Uterus (tissue), 3 donors: ENCODE measurements at regions not wholly inside any gene's neighbourhood (a gene's known extent, or its start where the extent isn't known, plus 50 kb on each side); places are given as distances from the start of the nearest gene placed in this dataset.
A peak's percentile ranks its signal among the peaks of the same experiment; 100 is the strongest.

ENCODE experiments used
- DNase-seq, 2 donors: peaks; one replicate each; pipeline ENCODE4 v3.0.0-alpha.2; 2019 to 2020
- H3K27ac ChIP-seq, 2 donors: fragments of 200-600 bp; sonication (generic); 1 replicate in 1 of 2; 2 replicates in 1 of 2; pipeline ENCODE4 v1.5.1; 2016 to 2018
- H3K27me3 ChIP-seq, 2 donors: fragments of 200-600 bp; sonication (generic); one replicate each; pipeline ENCODE4 v1.5.1; 2018 to 2019; ENCODE audit warnings: control low read depth in 1 of 2
- H3K36me3 ChIP-seq, 2 donors: fragments of 200-600 bp; sonication (generic); one replicate each; pipeline ENCODE4 v1.5.1; 2019; ENCODE audit warnings: control low read depth in 1 of 2
- H3K4me1 ChIP-seq, 2 donors: fragments of 200-600 bp; sonication (generic); one replicate each; pipeline ENCODE4 v1.5.1; 2018 to 2019; ENCODE audit warnings: control low read depth in 1 of 2
- H3K4me3 ChIP-seq, 2 donors: fragments of 200-600 bp; sonication (generic); 1 replicate in 1 of 2; 2 replicates in 1 of 2; pipeline ENCODE4 v1.5.1; 2018 to 2019; ENCODE audit warnings: mild to moderate bottlenecking in 1 of 2
- H3K9me3 ChIP-seq, 2 donors: fragments of 200-600 bp; sonication (generic); one replicate each; pipeline ENCODE4 v1.5.1; 2019; ENCODE audit warnings: control low read depth in 1 of 2
- POLR2A ChIP-seq, 2 donors: fragments of 450-650 bp; IDR thresholded peaks; one replicate each; pipeline ENCODE4 v1.6.1; 2016; ENCODE audit warnings: antibody characterized with exemption in 2 of 2, mild to moderate bottlenecking in 1 of 2, moderate library complexity in 1 of 2
- intact Hi-C: fragments of 100-400 bp; cut with DNase I; formaldehyde crosslinking; loops from one replicate; pipeline ENCODE4 v1.15.1; 2023; ENCODE audit warnings: low total_unique reads
- TF ChIP-seq, protein P1 (sequence below), 4 experiments: fragments of 200-600 bp in 2 of 4; fragments of 450-650 bp in 2 of 4; sonication (generic) in 2 of 4; IDR thresholded peaks; one replicate each; pipeline ENCODE4 v1.5.1; 2016 to 2019; ENCODE audit warnings: antibody characterized with exemption in 4 of 4, mild to moderate bottlenecking in 2 of 4, moderate library complexity in 1 of 4
- donor health status: DM: yes; HTN: yes; CAD: no.

DNA sequence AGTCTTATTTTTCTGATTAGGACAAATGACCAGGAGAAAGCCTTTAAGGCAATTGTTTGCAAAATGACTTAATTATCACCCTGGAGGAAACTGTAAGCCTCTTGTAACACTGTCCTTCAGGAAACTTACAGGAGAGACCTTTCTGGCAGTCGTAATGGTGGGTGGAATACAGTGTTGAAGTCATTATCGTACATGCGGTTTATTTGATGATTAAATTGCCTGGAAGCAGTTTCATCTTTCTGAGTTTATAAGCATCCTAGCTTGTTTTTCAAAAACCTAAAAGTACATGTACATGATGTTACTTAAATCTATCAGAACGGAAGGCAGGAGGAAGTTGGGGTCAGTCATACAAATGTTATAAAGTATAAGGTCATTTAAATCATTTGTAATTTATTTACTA lies 86.2 kb upstream of the RAB27B start:
- DNase-seq, result no peak
- H3K4me3 ChIP-seq, result no peak overlapping the region
- no peaks in the 10 kb centered on the region for H3K9me3 ChIP-seq
- H3K27me3 ChIP-seq, result no peaks in the 10 kb centered on the region
- intact Hi-C loops, result no loop called here
- H3K4me1 ChIP-seq, result no peaks in the 10 kb centered on the region
- no peaks in the 10 kb centered on the region for H3K36me3 ChIP-seq
- H3K27ac ChIP-seq, result no peak overlapping the region
- no peak for TF ChIP-seq POLR2A (IDR thresholded peaks at IDR 0.05)
- TF ChIP-seq, protein P1, sequence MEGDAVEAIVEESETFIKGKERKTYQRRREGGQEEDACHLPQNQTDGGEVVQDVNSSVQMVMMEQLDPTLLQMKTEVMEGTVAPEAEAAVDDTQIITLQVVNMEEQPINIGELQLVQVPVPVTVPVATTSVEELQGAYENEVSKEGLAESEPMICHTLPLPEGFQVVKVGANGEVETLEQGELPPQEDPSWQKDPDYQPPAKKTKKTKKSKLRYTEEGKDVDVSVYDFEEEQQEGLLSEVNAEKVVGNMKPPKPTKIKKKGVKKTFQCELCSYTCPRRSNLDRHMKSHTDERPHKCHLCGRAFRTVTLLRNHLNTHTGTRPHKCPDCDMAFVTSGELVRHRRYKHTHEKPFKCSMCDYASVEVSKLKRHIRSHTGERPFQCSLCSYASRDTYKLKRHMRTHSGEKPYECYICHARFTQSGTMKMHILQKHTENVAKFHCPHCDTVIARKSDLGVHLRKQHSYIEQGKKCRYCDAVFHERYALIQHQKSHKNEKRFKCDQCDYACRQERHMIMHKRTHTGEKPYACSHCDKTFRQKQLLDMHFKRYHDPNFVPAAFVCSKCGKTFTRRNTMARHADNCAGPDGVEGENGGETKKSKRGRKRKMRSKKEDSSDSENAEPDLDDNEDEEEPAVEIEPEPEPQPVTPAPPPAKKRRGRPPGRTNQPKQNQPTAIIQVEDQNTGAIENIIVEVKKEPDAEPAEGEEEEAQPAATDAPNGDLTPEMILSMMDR (IDR thresholded peaks at IDR 0.05), result no peak

DNA sequence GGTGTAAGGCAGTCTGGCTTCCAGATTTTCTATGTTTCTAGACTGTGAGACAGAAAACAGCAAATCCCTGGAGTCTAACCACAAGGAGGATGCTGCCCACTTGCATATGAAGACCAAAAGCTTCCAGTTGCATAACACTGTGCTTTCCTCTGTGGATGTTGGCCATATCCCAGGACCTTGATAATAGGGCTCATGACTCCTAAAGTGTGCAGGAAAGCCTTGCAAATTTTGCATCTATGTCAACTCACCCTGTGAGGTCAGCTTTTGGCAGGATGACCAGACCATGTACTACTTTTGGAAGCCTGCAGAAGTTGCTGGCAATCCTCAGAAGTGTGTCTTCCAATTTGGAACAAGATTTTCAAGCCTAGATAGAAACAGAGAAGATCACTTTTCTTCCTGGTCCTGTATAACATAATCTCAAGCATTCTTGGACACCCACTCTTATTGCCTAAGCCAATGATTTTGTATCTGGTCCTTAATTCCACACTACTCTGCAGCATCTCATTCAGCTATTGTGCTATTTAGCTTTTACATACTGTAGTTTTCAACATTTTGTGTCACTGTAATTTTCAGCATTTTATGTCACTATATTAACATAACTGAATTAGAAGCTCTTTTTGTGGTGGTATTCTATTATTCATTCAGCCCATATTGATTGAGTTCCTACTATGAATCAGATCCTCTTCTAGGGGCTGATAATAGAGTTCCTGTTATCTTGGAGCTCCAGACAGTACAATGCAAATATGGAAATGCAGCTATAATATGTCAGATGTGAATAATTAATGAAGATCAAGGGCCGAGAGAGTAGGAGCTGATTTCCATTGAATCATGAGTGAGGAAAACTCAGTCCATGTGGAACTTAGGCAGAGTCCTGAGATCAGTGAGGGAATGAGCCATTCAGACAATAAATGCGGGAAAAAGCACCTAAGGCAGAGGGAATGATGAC lies 85.3 kb upstream of the RAB27B start:
- H3K4me3 ChIP-seq, result no peak overlapping the region
- no peaks in the 10 kb centered on the region for H3K36me3 ChIP-seq
- H3K4me1 ChIP-seq, result no peaks in the 10 kb centered on the region
- H3K9me3 ChIP-seq, result no peaks in the 10 kb centered on the region
- no peak for TF ChIP-seq POLR2A (IDR thresholded peaks at IDR 0.05)
- TF ChIP-seq, protein P1 (IDR thresholded peaks at IDR 0.05), result no peak
- peak; percentile 48 to 49 for DNase-seq
- H3K27ac ChIP-seq, result no peak overlapping the region
- intact Hi-C loops, result no loop called here
- no peaks in the 10 kb centered on the region for H3K27me3 ChIP-seq

DNA sequence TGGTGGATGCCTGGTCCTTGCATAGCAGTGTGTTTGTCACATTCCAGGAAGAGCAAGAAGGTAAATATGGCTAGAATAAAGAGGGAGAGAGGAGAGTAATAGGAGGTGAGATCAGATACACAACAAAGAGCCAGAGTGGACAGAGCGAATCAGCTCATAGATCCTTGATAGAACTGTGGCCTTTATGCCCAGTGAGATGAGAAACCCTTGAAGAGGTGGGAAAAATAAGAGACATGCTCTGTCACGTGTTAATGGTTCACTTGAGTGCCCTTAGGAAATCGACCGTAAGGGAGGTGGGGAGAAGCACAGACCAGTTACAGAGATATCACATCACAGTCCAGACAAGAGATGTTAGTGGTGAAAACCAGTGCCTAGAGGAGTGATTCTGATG lies 84.7 kb upstream of the RAB27B start:
- no peaks in the 10 kb centered on the region for H3K27me3 ChIP-seq
- H3K4me3 ChIP-seq, result no peak overlapping the region
- intact Hi-C loops, result no loop called here
- no peaks in the 10 kb centered on the region for H3K4me1 ChIP-seq
- DNase-seq, result no peak
- H3K27ac ChIP-seq, result no peak overlapping the region
- TF ChIP-seq POLR2A (IDR thresholded peaks at IDR 0.05), result no peak
- TF ChIP-seq, protein P1 (IDR thresholded peaks at IDR 0.05), result no peak
- no peaks in the 10 kb centered on the region for H3K36me3 ChIP-seq
- H3K9me3 ChIP-seq, result no peaks in the 10 kb centered on the region

DNA sequence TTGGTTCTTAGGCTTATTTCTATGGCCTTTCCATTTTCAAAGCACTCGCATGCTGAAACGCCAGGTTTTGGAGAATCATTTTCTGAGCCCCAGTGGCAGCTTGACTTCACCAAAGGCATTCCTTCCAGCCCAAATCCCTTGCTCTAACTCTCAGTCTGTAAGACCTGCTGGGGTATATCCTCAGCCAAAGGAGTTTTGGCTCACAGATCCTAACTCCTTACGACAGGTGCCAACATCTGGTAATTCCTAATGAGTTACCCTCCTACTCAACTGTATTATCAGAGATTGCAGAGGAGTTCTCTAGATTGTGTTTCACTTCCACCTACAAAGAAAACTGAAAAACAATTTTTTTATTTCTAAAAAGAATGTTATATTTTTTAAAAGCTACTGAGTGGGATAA lies 79.0 kb upstream of the RAB27B start:
- no peak overlapping the region for H3K27ac ChIP-seq
- TF ChIP-seq POLR2A (IDR thresholded peaks at IDR 0.05), result no peak
- TF ChIP-seq, protein P1 (IDR thresholded peaks at IDR 0.05), result no peak
- no peak overlapping the region for H3K4me3 ChIP-seq
- H3K4me1 ChIP-seq, result no peaks in the 10 kb centered on the region
- no peaks in the 10 kb centered on the region for H3K9me3 ChIP-seq
- H3K27me3 ChIP-seq, result no peaks in the 10 kb centered on the region
- H3K36me3 ChIP-seq, result no peaks in the 10 kb centered on the region
- intact Hi-C loops, result no loop called here
- DNase-seq, result no peak

DNA sequence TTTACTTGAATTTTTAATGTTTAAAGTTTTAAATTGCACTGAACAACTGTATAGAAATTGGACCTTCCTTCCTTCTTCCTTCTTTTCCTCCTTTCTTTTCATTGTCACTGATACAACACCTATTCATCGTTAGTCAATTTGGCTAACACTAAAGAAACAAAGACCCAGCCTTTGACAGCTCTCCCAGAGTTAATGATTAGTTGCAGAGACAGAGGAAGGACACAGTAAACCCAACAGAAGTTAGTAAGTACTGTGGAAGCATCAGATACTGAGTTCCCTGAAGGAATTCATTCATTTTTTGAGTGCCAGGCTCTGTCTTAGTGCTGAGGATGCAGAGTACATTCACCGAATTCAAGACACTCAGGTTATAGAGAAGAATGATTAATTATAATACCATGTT lies 77.9 kb upstream of the RAB27B start:
- intact Hi-C loops, result no loop called here
- TF ChIP-seq, protein P1 (IDR thresholded peaks at IDR 0.05), result no peak
- TF ChIP-seq POLR2A (IDR thresholded peaks at IDR 0.05), result no peak

More for the DNA sequence above, 77.9 kb upstream of the RAB27B start:
- Histone ChIP-seq H3K4me3 (no peak overlapping the region), H3K36me3 (no peaks in the 10 kb centered on the region), H3K27ac (no peak overlapping the region), H3K9me3 (no peaks in the 10 kb centered on the region), H3K27me3 (no peaks in the 10 kb centered on the region), H3K4me1 (no peaks in the 10 kb centered on the region)
- DNase-seq, result no peak
